OCI-LY7 (cell line): ENCODE measurements at regions not wholly inside any gene's neighbourhood (a gene's known extent, or its start where the extent isn't known, plus 50 kb on each side); places are given as distances from the start of the nearest gene placed in this dataset.

Source experiments
- CTCF ChIP-seq: fragments of 200-600 bp; sonication (generic); conservative IDR thresholded peaks from 2 replicates; pipeline ENCODE4 v1.5.1; 2014; ENCODE audit warnings: mild to moderate bottlenecking, antibody characterized with exemption, low read length, moderate library complexity, mixed read lengths
- EZH2phosphoT487 ChIP-seq: fragments of 200-600 bp; sonication (generic); IDR thresholded peaks from 2 replicates; pipeline ENCODE4 v1.6.1; 2018; ENCODE audit warnings: low read depth, borderline replicate concordance, mild to moderate bottlenecking, mixed run types, antibody characterized with exemption, low read length, moderate library complexity, mixed read lengths

GRCh38 chr9:100668024-100668423 is 90.1 kb downstream of the CAVIN4 start:
- TF ChIP-seq CTCF (no peak), EZH2phosphoT487 (no peak)
